Esophagus mucosa (tissue), 1 donor: ENCODE measurements at regions not wholly inside any gene's neighbourhood (a gene's known extent, or its start where the extent isn't known, plus 50 kb on each side); places are given as distances from the start of the nearest gene placed in this dataset.
"Not testable (repeated sequence)": the region's sequence is repeated elsewhere in the genome, so short reads cannot be mapped to it uniquely, and the experiment has no call there.

Experiments used
- ATAC-seq: fragments of 200-7000 bp; cut with Tn5 transposase; one replicate; pipeline ENCODE4 v1.9.1; 2020
- donor health status: DM: yes; HTN: yes; CAD: no.

GRCh38 chr9:78871452-78872331 lies 574.8 kb downstream of the PSAT1 start:
- no peak for ATAC-seq

- ATAC-seq = no peak
Measured at GRCh38 chr9:78874061-78874460, 577.1 kb downstream of the PSAT1 start.

DNA sequence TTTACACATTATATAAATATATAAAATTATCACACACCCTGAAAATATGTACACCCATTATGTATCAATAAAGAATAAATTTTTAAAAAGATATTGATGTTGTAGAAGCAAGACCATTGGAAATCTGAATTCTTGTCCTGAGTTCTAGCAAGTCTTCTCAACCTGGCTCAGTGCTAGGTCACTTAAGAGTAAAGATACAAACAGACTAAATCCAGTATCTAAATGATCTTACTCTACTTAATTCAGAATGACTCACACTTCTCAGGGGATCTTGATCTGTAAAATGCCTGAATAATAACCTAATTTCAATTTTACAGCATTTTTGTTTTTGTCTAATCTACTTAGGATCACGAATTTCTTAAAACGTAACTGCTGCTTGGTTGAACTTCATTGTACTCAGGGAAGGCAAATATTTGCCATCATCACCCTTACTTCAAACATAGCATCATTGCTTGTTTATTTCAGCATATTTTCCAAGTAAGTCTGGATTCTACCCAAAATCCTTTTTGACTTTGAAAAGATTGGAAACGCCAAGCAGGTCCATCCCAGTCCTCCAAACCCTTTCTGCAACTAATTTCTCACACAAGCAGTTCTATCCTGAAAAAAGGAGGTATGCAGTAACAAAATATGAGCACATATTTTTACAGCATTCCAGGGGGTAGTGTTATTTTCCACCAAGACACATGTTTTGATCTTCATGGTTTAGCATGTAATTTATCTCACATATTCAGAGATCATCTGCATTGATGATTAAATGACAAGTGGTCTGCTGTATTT lies 582.6 kb downstream of the PSAT1 start:
- no peak for ATAC-seq

- no peak for ATAC-seq
Measured at GRCh38 chr9:78881295-78881694, 584.4 kb downstream of the PSAT1 start.

DNA sequence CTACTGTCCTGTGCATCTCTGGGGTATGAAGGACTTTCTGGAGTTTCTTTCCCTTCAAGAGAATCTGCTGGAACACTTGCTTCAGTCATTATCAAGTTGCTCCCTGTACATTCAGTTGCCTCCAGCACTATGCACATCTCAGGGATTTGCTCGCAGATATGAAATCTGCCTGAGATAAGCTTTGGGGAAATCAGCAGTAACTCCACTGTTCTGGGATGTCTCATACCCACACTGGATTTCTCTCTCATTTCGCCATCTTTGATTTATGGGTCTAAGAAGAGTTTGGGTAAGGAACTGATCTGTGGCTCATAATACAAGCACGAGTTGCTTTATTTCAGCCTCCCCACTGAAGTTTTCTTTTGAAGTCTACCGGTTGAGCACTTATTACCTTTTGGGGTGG lies 585.6 kb downstream of the PSAT1 start:
- ATAC-seq = no peak

GRCh38 chr9:78884611-78885150 lies 587.8 kb downstream of the PSAT1 start:
- no peak for ATAC-seq

- no peak for ATAC-seq
Measured at GRCh38 chr9:78892182-78892581, 595.3 kb downstream of the PSAT1 start.

GRCh38 chr9:78892769-78893168 lies 595.8 kb downstream of the PSAT1 start:
- no peak for ATAC-seq

DNA sequence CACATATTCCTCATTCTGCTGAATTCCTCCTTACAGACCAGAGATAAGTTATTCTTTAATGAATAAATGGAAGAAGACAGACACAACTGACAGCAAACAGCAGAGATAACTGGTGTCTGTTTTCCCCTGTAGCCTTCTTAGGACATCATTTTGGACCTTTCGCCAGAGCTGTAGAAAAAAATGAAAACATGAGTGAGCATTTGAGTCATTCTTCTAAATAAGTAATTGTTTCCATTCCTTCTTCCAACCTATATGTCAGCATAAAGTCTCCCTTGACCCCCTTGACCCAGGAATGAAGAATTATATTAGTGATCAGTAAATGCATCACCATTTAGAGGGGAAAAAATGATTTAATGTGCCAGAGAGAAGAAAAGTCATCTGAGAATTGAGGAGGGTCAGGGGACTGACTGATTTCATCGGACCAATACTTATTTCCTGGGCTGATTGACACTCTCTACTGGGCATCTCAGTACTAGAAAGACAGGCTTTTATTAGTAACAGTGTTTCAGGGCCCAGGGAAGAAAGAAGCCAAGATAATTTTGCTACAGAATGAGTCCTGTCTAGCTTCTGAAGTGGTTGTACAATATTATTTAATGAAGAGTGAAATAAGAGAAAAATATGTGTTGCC lies 597.0 kb downstream of the PSAT1 start:
- ATAC-seq = no peak

DNA sequence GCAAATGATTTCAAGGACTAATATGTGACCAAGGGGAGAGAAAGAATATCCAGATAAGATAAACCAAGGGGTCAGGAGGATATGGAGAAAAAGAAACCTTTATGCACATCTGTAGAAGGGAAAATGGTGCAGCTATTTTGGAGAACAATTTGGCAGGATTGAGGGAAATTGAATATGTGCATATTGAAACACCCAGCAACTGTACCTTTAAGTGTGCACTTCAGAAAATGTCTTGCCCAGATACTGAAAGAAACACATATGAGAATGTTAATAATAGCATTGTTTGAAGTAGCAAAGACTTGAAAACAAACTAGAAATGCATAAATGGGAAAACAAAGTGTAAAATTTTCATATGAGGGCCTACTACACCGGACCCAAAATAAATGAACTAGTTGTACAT lies 599.6 kb downstream of the PSAT1 start:
- no peak for ATAC-seq

- no peak for ATAC-seq
Measured at GRCh38 chr9:78898234-78898633, 601.3 kb downstream of the PSAT1 start.

GRCh38 chr9:78899006-78899405 lies 602.1 kb downstream of the PSAT1 start:
- no peak for ATAC-seq

- no peak for ATAC-seq
Measured at GRCh38 chr9:78900500-78900899, 603.6 kb downstream of the PSAT1 start.

DNA sequence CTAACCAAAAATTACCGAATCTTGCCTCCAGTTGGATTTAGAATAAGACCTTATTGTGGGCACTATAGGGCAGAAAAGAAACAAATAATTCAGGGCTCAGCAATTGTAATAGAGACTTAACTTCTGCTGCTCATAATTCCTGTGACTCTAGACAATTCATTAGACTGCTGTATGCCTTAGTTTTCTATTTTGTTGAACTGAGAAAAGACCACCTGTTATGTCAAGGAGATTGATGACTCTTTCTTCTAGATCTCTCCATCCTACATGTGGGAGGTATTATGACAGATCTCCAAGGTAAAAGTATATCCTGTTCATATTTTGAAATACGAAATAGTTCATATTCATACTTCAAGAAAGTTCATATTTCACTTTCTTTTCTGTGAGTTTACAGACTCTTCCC lies 605.1 kb downstream of the PSAT1 start:
- ATAC-seq = no peak

DNA sequence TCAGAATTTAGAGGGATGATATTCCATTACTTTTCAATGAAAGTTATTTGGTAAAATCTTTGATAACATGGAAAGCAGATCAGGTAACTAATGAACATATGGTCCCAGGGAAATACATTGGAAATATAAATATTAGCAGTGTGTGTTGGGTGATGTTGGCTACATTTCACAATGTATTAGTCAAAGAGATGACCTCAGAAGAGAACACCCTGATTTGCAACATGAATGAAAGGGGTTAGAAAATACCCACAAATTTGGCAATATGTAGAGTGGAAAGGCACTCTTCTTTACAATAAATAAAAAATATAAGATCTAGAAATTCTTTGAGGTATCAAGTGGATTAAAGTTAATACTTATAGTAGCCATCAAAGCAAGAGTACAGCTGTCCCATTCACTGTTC lies 606.7 kb downstream of the PSAT1 start:
- ATAC-seq = no peak

DNA sequence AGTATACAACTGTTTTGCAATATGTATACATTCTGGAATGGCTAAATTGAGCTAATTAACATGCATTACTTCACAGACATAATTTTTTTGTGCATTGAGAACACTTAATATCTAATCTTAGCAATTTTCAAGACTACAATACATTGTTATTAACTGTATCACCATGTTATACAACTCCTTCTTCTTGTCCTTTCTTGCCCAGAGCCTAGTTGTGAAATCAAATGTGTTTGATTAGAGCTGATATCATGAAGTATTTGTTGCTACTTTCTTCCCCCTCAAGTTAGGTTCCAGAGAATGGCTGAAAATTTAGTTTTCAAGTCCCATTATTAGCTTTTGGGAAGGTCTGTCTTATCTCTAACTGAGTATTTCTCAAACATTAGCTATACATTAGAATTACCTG lies 607.8 kb downstream of the PSAT1 start:
- ATAC-seq = no peak

- ATAC-seq = no peak
Measured at GRCh38 chr9:78905387-78905786, 608.5 kb downstream of the PSAT1 start.

DNA sequence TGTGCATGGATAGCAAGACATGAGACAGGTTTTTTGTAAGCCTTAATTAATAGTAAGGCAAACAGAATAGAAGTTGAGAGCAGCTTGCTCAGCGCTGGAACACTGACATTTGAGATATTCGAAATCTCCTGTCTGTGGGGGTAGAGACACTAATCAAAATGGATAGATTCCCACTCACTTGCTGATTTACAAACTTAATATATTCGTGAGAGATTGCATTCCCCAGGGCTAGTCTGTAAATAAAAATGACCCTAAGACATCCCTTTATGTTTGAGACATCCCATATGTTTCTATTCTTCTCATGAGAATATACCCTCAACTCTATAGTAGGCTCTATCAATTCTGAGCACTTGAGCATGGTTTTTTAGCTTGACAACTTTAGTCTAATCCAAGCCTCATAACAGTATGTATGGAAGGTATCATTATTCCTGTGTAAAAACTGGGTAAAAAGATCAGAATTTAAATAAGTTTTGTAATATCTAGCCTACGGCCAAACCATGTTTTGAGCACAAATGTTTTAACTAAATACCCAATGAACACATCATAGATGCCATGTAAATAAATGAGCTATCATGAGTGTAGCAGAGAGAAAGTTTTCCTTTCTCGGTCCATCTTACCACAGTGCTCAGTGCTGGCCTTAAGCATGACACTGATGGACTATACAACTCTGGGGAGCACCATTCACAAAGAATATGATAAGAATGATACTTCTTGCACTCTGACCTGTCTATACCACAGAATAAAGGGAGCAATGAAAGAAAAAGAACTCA lies 609.2 kb downstream of the PSAT1 start:
- no peak for ATAC-seq

DNA sequence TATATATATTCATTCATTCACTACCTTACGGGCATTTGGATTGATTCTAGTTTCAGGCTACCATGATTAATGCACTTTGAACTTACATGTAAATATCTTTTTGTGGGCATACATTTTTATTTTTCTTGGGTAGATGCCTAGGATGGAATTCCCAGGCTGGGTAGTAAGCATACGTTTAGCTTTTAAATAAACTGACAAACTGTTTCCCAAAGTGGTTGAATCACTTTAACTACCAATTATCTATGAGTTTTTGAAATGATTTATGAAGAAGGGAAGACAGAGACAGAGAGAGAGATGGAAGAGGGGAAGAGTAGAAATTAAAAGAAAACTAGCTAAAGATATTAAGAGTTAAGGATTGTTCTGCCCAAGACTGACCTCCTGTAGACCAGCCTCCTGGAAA lies 612.6 kb downstream of the PSAT1 start:
- ATAC-seq = no peak

- ATAC-seq = not testable (repeated sequence)
Measured at GRCh38 chr9:78916884-78917283, 620.0 kb downstream of the PSAT1 start.

DNA sequence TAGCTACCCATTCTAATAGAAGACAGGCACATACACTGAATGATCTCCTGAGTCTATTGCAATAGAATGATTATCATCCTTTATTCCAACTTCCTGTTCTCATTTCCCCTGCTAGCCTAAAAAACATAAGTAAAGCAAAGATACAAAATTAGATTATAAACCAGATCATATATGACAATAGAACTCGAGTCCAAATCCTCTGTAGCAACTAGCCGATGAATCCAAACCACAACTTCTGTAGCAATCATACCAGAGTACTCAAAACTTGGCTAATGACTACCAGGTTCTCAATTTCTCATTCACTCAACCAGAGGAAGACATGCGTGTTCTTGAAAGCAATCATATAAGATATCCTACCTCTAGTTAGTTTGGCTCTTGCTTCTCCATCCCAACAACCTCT lies 622.1 kb downstream of the PSAT1 start:
- no peak for ATAC-seq

DNA sequence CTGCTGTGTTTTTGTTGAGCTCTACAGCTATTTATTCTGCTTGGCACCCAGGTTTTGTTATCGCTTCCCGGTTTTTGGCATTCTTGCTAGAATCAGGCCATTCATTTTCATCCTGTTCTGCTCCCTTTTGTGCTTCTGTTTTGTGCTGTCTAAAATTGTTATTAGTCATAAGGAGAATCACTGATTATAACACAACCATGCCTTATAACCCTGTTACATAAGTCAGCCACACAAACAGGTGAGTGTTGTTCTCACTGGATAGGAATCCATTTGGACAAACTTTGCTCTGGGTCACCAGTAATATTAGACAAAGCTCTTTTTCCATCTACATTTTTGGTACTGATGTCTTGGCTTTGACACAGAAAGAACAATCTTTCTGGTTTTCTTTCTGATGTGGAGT lies 622.8 kb downstream of the PSAT1 start:
- ATAC-seq = no peak
